ENCODE measurements at regions not wholly inside any gene's neighbourhood (a gene's known extent, or its start where the extent isn't known, plus 50 kb on each side); places are given as distances from the start of the nearest gene placed in this dataset. TPM values are rescaled to one million over a fixed set of nuclear protein-coding genes. Genes with fewer than 3 reads are reported as not detected.

DNA sequence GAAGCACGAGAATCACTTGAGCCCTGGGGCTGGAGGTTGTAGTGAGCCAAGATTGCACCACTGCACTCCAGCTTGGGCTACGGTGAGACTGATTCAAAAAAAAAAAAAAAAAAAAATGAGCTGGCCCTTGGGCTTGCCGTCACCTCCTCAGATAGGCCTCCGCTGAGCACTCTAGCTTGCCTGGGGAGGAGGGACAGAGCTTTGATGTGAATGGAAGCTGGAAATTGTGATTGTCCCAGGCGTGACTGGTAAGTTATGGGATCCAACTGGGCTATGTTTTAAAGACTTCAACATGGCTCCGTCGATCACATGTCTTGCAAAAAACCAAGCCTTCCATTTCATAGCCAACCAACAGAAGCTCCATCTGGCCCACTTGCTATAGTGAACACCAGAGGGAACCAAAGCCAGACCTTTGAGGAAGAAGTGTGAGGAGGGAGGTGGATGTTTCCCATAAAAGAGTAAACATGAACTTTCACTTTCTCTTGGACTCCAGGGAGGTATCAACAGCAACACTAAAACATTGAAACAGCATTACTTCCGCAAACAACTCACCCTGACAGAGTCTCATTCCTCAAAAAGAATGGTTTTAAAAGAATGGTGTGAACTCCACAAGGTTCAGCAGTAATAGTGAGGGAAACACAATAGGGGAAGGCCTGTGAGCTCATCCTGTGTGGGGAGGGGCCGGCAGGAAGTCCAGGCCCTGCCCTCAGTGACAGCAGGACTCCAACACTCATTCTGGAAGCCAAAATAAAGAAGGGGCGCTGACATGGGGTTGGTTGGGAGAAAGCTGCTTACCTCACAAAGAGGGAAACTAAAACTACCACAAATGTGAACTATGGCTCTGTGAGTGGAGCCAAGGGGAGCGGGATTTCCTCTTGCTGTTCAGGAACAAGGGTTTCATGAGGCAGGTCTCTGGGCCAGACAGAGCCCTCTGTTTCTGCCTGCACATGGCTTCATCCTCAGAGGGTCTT, 59.2 kb upstream of the IL12A start:
- peak; percentile 35 for DNase-seq
- Histone ChIP-seq H3K36me3 (no peaks in the 10 kb centered on the region), H3K4me1 (no peaks in the 10 kb centered on the region), H3K27ac (no peak overlapping the region), H3K27me3 (no peaks in the 10 kb centered on the region), H3K9me3 (no peaks in the 10 kb centered on the region), H3K4me3 (no peak overlapping the region), H3K9ac (ENCODE audit: low read depth in 2 of 2, low read length in 2 of 2) (no peak overlapping the region)
- TF ChIP-seq, protein P1, sequence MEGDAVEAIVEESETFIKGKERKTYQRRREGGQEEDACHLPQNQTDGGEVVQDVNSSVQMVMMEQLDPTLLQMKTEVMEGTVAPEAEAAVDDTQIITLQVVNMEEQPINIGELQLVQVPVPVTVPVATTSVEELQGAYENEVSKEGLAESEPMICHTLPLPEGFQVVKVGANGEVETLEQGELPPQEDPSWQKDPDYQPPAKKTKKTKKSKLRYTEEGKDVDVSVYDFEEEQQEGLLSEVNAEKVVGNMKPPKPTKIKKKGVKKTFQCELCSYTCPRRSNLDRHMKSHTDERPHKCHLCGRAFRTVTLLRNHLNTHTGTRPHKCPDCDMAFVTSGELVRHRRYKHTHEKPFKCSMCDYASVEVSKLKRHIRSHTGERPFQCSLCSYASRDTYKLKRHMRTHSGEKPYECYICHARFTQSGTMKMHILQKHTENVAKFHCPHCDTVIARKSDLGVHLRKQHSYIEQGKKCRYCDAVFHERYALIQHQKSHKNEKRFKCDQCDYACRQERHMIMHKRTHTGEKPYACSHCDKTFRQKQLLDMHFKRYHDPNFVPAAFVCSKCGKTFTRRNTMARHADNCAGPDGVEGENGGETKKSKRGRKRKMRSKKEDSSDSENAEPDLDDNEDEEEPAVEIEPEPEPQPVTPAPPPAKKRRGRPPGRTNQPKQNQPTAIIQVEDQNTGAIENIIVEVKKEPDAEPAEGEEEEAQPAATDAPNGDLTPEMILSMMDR (IDR thresholded peaks at IDR 0.05): peak; percentile 37
- intact Hi-C loops (cut with DNase I): loop anchor here (5.0 kb wide), 1 partner anchor 73 kb away; no protein-coding TSS in a partner anchor

DNA sequence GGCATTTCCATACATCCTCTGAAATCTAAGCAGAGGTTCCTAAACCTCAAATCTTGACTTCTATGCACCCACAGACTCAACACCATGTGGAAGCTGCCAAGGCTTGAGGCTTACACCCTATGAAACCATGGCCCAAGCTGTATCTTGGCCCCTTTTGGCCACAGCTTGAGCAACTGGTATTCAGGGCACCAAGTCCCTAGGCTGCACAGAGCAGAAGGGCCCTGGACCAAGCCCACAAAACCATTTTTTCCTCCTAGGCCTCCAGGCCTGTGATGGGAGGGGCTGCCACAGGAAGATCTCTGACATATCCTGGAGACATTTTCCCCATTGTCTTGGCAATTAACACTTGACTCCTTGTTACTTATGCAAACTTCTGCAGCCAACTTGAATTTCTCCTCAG, 54.4 kb upstream of the IL12A start:
- Histone ChIP-seq H3K27me3 (no peaks in the 10 kb centered on the region), H3K27ac (no peak overlapping the region), H3K9me3 (no peaks in the 10 kb centered on the region), H3K4me1 (no peaks in the 10 kb centered on the region), H3K9ac (ENCODE audit: low read depth in 2 of 2, low read length in 2 of 2) (no peak overlapping the region), H3K4me3 (no peak overlapping the region), H3K36me3 (no peaks in the 10 kb centered on the region)
- TF ChIP-seq, protein P1 (IDR thresholded peaks at IDR 0.05): no peak
- intact Hi-C loops (cut with DNase I): no loop called here
- DNase-seq: no peak

DNA sequence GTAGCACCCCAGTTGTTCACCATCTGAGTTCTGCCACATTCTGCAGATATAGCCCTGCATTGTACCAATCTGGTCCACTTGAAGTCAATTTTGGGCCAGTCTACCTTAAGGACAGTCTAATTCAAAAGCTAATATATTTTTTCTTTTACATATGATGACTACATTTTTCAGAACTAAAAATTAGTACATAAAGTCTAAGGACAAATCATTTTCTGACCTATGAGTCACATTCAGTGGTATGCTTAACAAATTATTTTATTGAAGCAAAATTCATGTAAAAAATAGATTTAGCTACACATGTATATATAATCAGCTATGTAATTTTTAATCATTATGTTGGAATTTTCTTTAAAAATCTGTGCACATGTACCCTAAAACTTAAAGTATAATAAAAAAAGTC, 52.1 kb upstream of the IL12A start:
- Histone ChIP-seq H3K4me3 (no peak overlapping the region), H3K36me3 (no peaks in the 10 kb centered on the region), H3K27ac (no peak overlapping the region), H3K9ac (ENCODE audit: low read depth in 2 of 2, low read length in 2 of 2) (no peak overlapping the region), H3K27me3 (no peaks in the 10 kb centered on the region), H3K9me3 (no peaks in the 10 kb centered on the region), H3K4me1 (no peaks in the 10 kb centered on the region)
- intact Hi-C loops (cut with DNase I): no loop called here
- DNase-seq: no peak
- TF ChIP-seq, protein P1 (IDR thresholded peaks at IDR 0.05): no peak

DNA sequence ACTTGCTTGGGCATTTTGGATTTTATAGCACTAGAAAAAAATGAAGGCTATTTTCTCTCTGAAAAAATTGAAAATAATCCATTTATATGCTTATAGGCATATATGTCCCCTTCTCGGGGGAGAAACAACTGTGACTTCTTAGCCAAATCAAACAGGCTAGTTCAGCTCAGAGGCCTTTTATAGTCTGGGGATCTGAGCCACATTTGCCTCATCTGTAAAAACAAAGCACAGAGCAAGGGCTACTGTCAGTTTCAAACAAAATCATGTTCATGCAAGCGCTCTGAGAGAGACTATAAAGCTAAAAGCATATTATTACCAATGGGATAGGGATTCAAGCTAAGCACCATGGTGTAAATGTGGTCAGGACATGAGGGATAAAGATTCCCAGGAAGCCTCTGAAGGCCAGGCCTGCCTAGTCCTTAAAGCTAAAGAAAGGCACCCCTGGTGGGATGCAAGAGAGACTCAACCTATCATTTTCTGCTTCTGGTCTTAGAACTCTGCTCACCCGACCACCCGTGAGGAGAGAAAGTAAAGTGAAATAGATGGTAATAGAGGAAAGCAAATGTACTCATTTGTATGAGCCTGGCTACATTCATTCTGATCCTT, 51.0 kb upstream of the IL12A start:
- H3K4me1 ChIP-seq: no peaks in the 10 kb centered on the region
- no peaks in the 10 kb centered on the region for H3K36me3 ChIP-seq
- no peak overlapping the region for H3K4me3 ChIP-seq
- H3K27me3 ChIP-seq: no peaks in the 10 kb centered on the region
- H3K9me3 ChIP-seq: no peaks in the 10 kb centered on the region
- DNase-seq: no peak
- H3K27ac ChIP-seq: no peak overlapping the region
- intact Hi-C loops (cut with DNase I): no loop called here
- TF ChIP-seq, protein P1 (IDR thresholded peaks at IDR 0.05): no peak
- no peak overlapping the region for H3K9ac ChIP-seq (ENCODE audit: low read depth in 2 of 2, low read length in 2 of 2)

DNA sequence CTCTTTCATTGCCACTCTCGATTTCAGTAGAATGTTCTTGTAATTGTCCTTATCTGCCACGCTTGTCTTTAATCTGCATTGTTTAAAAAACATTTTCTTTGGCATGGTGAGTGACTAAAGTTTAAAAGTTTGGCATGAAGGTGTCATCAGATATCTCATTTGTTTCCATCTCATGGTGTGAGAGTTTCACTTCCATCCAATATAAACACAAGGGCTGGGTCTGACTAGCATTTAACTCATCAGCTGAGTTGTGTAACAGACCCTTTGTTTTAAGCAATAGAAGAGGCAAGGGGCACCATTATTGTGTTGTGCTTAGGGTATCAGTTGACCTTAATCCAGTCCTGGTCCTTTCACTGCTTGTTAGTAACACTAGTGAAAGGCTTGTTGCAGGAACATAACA, 49.9 kb upstream of the IL12A start:
- H3K27ac ChIP-seq: no peak overlapping the region
- TF ChIP-seq, protein P1 (IDR thresholded peaks at IDR 0.05): no peak
- H3K27me3 ChIP-seq: no peaks in the 10 kb centered on the region
- H3K9me3 ChIP-seq: no peaks in the 10 kb centered on the region
- H3K9ac ChIP-seq (ENCODE audit: low read depth in 2 of 2, low read length in 2 of 2): no peak overlapping the region
- no peak for DNase-seq
- intact Hi-C loops (cut with DNase I): no loop called here
- no peaks in the 10 kb centered on the region for H3K4me1 ChIP-seq
- H3K36me3 ChIP-seq: no peaks in the 10 kb centered on the region
- H3K4me3 ChIP-seq: no peak overlapping the region

Small RNAs in the stretch of these regions (microRNA-seq; reads per million reads assigned to microRNA genes)
- gene MIR3919: not detected

Measured in colonic mucosa (tissue), 4 donors.